Hypothalamus (tissue), 51 donors: ENCODE measurements at regions not wholly inside any gene's neighbourhood (a gene's known extent, or its start where the extent isn't known, plus 50 kb on each side); places are given as distances from the start of the nearest gene placed in this dataset.
A peak's percentile ranks its signal among the peaks of the same experiment; 100 is the strongest.

Experiments
- DNase-seq, 51 donors: peaks; one replicate each; lab custom pipeline; 2025; lab: John Stamatoyannopoulos, UW

GRCh38 chr4:41865306-41865980 lies 69.8 kb upstream of the TMEM33 start:
- DNase-seq = no peak

DNA sequence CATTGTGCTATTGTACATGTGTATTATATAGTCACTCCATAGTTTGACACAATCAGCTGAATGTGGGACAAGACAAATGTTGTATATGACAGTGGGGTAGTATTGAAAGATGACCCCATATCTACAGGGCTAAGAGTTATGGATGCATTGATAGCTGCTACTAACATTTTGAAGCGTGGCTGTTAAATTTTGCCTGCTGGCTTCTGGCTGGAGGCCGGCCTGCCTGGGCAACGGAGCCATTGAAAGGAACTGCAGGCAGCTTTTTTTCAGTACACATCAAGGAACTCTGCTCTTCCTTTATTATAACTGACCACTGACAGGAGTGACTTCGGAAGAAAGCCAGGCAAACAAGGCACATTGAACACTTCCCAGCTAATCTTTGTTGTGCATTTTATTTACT lies 76.1 kb upstream of the TMEM33 start:
- DNase-seq = no peak

- DNase-seq = no peak
Observed at GRCh38 chr4:41857226-41857641, 78.0 kb upstream of the TMEM33 start.

- DNase-seq = no peak
Observed at GRCh38 chr4:41856797-41857196, 78.4 kb upstream of the TMEM33 start.

DNA sequence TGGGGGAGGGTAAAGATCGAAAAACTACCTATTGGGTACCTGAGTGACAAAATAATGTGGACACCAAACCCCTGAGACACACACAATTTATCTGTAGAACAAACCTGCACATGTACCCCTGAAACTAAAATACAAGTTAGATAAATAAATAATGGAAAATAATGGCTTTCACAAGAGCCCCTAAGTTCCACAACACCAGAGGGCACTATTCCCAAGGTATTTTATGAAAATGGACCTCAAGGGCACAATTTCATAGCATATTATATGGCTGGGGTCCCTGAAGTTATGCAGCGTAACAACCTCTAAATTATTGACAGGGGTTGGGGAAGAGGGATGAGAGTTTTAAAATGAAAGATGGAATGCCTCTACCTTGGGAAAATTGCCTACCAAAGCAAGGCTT lies 81.3 kb upstream of the TMEM33 start:
- DNase-seq = no peak

- no peak for DNase-seq
Observed at GRCh38 chr4:41852229-41852628, 83.0 kb upstream of the TMEM33 start.

DNA sequence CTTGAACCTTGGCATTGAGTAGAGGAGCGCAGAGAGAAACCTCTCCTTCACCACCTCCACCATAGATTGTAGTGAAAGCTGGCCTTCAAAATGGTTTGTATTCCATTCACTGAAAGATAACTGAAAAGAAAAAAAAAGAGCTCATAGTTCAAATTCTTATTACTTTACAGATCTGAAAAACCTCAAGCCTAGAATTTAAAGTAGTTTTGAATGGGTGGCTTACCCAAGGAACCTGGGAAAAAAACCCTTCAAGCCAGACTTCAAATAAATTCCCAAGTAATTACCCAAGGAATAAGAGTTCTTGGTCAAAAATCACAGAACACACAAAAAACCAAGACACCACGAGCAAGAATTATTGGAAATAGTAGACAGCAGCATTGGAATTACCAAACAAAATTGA lies 83.6 kb upstream of the TMEM33 start:
- no peak for DNase-seq

DNA sequence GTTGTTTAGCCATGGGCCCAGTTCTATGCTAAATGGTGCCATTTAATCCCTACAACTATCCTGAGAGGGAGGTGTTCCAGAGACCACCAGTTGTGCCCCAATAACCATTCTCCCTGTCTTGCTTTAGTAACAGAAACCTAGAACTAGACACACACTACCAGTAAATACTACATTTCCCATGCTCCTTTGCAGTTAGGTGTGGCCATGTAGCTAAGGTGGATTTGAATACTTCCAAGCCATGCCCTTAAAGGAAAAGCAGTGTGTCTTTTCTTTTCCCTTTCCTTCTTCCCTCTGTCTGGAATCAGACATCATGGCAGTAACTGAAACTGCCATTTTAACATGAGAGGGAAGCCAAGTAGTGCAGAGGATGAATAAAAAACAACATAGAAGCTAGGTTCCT lies 90.9 kb upstream of the TMEM33 start:
- no peak for DNase-seq

- DNase-seq = no peak
Observed at GRCh38 chr4:41839916-41840854, 91.7 kb upstream of the PHOX2B start.

- DNase-seq = no peak
Observed at GRCh38 chr4:41838590-41838989, 90.1 kb upstream of the PHOX2B start.

DNA sequence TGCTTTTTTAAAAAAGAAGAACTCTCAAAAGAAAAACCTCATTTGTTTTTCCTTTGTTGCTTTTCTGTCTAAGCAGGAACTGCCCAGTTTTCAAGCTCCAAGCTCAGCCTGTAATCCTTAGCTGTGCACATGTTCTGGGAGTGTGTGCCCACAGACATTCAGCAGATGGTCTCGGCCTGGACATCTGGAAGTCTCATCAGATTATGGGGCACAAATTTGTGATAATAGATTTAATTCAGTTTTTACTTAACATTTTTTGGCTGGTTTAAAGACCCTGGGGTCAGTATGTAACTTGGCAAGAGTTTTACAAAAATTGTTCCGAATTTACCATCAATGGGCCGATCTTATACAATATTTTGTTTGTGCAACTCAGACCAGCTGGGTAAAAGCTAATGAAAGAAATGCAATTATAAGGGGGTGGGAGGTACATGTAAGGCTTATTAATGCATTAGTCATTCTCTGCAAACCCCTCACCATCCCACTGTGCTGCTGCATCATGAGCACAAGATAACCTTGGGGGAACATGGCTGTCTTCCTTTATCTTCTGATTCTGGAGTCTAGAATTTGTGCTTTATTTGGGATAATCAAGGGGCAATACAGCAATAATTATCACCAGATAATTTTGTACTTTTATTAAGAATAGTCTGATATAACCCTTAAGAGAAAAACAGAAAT lies 86.9 kb upstream of the PHOX2B start:
- no peak for DNase-seq

DNA sequence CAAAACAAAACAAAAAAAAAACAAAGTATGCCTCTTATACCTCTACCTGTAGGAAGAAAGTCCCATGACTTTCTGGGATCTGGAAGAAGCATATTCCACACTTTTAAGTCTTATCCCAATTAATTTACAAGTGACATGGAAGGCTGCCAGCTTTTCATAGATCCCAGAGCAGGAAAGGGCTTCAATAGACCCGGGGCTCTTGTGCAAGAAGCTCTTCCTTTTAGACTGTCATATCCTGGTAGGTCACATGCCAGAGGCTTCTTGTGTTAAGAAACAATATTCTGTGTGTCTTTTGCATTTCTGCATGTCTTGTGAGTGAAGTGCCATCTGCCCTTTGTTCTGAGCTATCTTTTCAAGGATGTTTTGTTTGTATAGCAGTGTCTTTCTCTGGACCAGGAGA lies 84.4 kb upstream of the PHOX2B start:
- no peak for DNase-seq

GRCh38 chr4:41822325-41822724 lies 73.8 kb upstream of the PHOX2B start:
- no peak for DNase-seq

DNA sequence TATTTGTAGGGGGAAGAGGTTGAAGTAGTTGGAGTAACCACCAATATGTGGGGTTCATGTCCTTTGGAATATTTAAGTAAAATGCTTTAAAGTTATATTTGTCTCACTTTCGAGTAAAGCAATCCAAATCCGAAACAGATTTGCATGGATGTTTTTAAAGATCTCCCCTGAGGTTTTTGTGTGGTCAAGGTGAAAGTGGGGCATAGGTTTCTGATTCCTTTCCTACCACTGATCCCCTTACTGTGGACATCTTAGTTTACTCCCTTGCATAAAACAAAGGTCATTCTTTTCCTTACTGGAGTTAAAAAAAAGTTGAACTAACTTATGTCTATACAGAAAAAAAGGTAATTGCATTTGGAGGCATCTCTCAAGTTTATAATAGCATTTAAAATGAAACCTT lies 71.9 kb upstream of the PHOX2B start:
- DNase-seq = no peak

- no peak for DNase-seq
Observed at GRCh38 chr4:41819621-41820020, 71.1 kb upstream of the PHOX2B start.

- DNase-seq = peak in 1 of 51 donors; percentile 1
Observed at GRCh38 chr4:41815473-41815872, 66.9 kb upstream of the PHOX2B start.

DNA sequence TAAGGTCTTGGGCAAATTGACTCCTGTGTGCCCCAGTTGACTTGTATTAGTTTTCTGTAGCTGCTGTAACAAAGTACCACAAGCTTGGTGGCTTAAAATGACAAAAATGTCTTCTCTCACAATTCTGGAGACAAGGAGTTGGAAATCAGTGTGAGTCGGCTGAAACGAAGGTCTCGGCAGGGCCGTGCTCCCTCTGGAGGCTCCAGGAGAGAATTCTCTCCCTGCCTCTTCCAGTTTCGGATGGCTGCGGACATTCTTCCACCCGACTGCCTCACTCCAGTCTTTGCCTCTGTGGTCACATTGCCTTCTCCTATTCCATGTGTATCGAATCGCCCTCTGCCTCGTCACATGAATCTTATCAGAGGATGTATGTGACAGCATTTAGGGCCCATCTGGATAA lies 66.0 kb upstream of the PHOX2B start:
- DNase-seq = peak in 3 of 51 donors; percentile 0 to 10 (median 4)

DNA sequence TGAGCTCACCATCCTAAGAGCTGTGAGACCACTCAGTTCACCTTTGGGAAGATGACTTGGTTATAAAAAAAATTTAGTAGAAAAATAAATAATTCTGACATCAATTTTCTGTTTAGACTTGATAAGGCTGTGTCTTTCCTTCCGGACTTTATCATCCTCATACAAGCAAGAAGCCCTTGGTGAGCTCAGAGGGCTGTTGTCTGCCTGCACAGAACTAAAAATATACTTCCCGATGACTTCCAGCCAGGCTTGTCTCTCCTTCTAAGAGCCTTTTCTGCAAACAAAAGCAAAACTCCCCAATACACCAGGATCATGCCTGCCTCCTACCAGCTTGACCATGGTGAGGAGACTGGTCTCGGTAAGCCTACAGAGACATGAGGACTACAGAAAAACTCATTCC lies 58.3 kb upstream of the PHOX2B start:
- DNase-seq = no peak

GRCh38 chr4:41802590-41802989 lies 54.1 kb upstream of the PHOX2B start:
- no peak for DNase-seq

GRCh38 chr4:41799126-41799525 lies 50.6 kb upstream of the PHOX2B start:
- DNase-seq = no peak
